IPS-NIHi11 (cell line): ENCODE measurements at regions not wholly inside any gene's neighbourhood (a gene's known extent, or its start where the extent isn't known, plus 50 kb on each side); places are given as distances from the start of the nearest gene placed in this dataset.

Experiments
- DNase-seq: peaks from one replicate; pipeline ENCODE4 v3.0.0; 2012; ENCODE audit warnings: mixed read lengths, low spot score

DNA sequence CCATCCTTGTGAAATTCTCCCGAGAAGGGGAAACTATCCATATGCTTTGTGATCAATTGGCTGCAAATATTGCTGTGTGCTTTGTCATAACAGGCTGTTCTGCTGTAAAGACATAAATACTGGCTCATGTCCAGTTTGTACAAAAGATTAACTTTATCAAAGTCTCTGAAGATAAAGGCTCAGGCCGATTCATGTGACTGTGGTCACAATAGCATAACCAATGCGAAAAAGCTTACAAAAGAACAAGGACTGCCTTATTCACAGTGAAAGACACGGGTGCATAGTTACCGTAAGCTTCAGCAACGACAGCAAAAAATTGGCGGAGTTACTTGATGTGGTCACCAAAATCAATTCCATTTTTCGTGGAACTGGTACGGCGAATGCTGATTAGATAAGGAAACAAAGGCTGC, 173.6 kb upstream of the CHRM3 start:
- DNase-seq, result no peak

DNA sequence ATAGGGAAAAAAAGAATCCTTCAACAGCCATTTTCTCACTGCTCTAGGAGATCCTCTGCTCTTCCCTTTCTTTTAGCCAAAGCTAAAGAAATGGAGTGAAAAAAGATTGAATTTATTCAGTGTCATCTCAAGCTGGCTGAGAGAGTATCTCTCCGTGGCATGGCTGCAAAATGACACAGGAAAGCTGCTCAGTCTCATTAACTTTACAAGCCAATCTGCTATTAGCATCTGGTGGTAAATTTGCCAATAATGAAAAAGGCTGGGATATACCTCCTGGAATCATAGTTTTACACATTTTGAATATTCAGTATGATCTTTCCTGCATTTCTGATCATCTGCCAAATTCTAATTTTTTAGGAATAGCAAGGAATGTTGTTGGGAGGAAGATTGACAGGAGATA, 176.8 kb upstream of the CHRM3 start:
- no peak for DNase-seq

DNA sequence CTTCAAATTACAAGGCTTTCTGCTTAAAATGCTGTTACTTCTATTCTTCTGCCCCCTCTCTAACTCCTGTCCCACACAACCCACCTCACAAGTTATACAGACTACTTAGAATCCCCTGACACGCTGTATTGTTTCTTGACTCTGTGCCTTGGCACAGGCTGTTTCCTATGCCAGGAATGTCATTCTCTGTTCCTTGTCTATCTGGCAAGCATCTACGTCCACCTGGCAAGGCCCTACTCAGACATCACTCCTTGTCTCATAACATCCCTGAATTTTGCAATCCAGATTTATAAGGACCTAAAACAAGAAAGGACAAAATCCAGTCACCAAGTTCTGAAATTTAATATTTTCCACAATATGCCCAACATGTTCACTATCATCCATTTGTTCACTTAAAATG, 182.0 kb upstream of the CHRM3 start:
- DNase-seq, result no peak

DNA sequence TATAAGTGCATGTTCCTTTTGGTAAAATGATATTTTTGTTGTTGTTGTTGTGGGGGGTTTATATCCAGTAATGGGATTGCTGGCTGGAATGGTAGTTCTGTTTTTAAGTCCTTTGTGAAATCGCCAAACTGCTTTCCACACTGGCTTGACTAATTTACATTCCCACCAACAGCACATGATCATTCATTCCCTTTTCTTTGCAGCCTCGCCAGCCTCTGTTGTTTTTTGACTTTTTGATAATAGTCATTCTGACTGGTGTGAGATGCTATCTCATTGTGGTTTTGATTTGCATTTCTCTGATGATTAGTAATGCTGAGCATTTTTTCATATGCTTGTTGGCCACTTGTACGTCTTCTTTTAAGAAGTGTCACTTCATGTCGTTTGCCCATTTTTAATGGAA, 188.5 kb upstream of the CHRM3 start:
- DNase-seq, result no peak

DNA sequence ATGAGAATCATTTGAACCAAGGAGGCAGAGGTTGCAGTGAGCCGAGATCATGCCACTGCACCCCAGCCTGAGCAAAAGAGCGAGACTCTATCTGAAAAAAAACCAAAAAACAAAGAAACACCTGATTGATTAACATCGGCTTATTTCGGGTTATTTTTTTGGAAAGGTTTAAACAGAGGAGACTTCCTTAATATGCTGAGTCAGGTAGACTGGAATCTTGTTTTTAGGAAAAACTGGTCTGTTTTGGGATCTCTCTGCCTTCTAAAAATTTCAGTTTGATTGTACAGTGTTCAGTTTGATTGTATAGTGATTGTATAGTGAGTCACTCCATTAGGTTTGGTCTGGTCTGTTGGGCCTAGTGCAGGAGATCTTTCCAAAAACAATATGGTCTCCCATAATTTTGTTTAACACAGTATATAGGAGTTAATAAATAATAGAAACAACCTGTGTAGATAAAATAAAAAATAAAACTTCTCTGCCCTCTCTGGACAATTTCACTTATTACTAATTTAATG, 196.3 kb upstream of the CHRM3 start:
- DNase-seq, result no peak

DNA sequence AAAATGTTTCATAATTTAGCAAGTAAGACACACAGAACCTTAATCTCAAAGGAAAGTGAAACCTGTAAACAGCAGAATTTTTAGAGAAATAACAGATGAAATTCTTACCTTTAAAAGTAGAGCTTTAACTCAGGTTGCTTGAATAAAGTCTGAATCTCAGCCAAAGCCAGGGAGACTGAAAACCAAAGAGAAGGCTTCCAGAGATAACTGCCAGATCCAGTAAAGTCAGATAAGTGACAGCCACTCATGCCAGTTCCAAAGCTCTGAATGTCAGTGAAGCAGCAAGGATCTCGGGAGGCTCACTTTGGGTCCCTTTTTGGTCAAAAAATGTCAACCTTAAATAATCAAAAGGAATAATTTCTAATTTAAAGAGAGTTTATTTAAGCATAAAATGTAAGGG, 199.9 kb upstream of the CHRM3 start:
- DNase-seq, result no peak

DNA sequence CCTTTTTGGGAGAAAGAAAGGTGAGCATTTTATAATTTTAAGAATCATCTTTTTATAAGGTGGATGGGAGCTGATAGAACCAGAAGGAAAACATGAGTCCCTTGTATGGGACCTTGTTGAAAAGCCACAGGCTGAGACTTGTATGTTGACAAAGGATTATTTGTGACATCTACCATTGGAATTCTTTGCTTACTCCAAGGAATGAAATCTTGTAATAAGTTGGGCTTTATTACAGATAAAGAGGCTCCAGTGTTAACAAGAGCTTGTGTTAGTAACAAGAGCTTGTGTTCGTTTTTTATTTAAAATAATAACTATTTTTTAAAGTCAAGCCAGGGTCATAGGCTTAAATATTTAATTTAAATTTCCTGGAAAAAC, 201.1 kb upstream of the CHRM3 start:
- DNase-seq, result no peak

DNA sequence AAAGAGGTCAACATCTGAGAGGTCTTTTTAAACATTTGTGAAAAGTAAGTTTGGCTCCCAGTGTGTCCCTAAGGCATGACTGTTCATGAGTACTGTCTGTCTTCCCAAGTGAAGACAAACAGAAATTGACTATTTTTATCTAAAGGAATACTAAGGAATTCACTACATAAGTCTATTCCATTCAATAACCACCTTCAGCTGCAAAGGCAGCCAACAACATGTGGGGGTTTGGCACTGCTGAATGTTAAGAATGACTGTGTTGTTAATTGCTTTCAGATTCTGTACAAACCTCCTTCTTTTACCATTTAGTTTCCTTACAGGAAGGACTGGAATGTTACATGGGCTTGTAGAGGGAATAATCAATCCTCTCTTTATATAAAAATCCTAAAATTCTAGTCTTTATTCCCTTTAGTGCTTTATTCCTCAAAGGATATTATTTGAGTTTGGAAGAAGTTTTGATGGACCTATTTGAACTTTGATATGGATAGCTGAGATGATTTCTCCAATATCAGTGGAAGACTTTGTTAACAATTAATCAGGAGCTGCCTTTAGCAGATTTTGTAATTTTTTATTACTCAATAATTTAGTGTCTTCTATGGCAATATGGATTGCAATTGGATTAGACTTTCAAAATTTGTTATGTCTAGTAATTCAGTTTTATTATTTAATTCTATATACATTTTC, 201.7 kb upstream of the CHRM3 start:
- no peak for DNase-seq

DNA sequence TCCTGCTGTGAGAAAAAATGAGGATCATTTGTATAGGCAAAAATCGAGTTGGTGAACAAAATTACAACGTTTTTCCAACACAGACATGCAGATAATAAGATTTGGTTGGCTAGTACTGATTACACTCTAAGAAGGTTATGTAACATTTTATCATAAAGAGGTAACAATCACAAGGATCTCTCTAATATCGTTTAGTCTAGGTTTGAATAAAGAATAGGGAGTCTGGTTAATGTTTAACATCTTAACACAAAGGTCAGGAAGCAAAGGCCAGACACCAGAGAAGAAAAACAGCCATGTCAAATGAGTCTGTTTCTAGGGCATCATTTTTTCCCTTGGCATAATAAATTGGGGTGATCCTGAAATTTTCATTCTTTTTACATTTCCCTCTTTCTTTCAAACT, 207.4 kb upstream of the CHRM3 start:
- DNase-seq, result no peak

DNA sequence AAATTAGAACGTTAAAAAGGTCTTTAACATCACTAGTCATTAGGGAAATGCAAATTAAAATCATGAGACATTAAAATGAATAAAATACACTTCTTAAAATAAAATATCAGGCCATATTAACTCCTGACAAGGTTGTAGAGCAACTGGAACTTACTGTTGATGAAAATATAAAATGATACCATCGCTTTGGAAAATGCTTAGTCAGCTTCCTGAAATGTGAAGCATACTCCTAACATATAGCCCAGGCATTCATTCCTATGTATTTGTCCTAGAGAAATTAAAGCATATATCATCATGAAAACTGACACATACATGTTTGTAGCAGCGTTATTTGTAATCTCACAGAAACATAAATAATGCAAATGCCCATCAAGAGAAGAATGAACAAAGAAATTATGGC, 211.5 kb upstream of the CHRM3 start:
- no peak for DNase-seq

DNA sequence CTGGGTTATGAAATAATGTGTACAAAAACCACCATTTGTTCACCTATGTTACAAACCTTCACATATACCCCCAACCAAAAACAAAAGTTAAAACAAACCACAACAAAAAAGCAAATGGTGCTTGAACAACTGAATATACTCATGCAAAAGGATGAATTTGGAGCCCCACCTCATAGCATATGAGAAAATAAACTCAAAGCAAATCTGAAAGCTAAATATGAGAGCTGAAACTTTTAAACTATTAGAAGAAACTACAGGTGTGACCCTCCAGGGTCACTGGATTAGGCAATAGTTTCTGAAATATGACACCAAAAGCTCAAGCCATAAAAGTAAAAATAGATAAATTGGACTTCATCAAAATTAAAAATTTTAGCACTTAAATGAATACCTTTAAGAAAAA, 215.5 kb upstream of the CHRM3 start:
- DNase-seq, result no peak

DNA sequence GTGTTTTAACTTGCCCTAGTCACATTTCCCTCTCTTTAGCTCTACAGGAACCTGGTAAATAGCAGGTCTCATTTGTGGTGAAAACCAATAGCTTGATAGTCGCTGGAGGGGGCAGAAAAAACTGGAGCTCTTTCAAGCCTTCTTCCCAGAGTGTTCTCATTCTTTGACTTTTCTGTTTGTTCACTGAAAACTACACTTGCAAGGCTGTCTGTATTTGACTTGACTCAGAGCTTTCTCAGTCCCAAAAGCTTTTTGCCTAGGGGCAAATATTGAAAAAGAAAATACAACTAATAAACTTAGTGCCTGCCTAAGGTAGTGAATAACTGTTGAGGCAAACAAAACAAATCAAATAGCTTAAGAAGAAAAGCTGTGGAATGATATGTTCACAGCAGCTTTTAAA, 217.1 kb upstream of the CHRM3 start:
- no peak for DNase-seq

DNA sequence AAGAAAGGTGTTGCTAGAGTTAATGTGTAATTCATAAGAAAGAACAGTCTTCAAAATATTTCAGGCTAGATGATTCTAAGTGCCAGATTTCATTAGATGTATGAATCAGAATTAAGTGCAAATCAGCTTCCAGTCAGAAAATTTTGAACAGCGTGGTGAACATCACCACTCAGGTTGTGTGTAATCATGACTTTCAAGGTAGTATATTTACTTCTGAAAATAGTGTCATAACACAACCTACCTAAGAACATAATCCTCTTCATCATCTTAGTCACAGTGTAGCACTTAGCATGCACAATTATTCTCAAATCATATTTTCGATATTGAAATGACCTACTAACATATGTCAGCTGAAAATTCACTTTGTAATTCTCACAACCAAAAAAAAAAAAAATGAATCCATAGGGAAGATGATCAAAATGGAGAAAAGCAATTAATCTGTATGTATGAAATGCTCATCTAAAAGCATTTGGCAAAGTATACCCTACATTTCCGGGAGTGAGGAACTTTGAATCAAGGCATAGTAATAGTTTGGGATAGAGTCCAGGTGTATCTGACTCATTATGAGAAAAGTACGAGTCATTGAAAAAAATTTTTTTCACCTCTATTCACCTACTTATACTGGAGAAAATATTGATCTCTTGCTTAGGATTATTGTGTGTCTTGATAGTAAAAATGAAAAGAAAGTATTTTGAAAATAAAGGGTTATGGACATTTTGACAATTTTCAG, 221.8 kb upstream of the CHRM3 start:
- DNase-seq, result no peak

DNA sequence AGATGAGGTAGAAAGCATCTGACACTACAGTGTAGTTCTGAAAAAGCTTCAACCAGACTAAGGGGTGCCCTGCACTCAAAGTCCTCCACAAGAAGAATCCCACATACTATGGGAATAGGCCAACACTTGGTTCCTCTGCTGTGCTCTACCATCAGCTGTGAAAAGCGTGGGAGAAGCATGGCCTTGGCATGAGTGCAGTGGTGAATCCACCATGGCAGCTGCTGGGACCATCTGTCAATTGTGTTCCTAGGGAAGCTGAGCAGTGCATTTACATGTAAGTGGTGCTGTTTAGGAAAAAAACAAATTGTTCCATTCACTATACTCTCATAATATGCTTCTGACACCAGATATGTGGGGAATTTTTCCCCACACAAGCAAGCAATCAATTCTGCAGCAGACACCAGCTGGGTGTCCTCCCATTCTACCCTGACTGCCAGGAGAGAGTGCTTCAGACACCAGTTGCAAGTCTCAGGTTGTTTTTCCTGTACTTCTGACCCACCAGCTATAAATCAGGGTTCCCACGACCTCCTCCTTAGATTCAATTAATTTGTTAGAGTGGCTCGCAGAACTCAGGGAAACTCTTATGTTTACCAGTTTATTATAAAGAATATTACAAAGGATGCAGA, 230.8 kb upstream of the CHRM3 start:
- no peak for DNase-seq

DNA sequence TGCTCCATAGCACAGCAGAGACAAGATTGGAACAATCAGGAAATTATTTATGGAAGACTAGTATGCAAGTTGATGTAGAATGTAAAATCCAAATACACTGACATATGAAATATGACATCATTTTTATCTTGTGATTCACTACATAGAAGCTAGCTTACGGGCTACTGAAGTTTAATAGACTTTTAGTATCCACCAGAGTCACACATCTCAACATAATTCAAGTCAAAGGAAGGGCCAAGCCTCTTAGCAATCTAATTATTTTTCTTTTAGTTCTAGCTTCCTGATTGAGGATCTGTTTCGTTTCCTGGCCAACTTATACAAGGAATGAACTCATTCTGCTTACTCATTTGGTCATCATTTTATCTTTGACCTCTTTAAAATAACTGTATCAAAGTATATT, 234.4 kb upstream of the CHRM3 start:
- DNase-seq, result no peak

DNA sequence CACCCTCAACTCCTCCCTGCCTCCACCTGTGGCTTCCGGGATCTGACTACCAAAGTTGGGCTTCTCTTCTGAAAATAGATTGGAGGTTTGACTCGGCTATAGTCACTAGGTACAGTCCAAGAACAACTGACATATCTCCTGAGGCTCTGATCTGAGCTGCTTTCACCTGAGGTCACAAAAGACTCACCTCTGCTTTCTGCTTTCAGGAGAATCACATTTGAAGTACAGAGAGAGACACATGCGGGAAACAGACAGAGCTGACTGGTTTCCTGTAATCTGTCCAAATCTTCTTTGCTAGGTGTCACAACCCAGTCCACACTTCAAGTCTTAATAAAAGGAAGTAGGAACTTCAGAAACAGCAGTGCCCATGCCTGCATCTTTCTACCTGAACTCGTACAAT, 245.4 kb upstream of the CHRM3 start:
- no peak for DNase-seq

DNA sequence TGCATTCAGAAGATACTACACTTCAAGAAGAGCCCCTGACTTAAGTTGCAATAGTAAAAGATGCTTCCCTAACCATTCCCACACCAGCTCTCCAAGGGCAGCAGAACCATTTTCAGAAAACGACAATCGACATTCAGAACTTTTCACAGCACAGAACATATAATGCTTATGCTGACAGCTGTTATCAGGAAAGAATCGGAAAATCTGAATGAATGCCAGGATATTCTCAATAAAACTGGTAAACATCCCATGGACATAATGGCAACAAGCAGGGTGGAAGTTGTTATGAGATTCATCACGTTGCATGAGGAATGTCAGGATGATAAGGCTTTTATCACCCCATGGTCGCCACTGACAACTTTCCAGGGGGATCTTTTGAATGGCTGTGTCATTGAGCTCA, 246.6 kb upstream of the CHRM3 start:
- no peak for DNase-seq

DNA sequence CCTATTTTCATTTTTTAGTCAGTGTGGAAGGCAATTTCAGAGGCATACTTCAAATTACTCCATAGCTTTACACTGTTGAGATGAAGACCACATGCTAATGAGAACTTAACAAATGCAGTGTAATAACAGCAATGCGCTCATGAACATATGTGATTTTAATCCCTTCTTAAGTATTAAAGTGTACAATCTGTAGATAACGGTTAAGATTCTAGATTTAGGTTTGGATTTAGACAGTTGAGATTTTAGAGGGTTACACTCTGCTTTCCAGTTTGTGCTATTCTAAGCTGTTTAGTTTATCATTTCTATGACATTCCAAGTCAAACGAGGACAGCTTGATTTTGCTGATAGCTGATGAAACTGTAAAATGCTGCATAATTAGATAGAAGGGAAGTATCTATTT, 257.8 kb upstream of the CHRM3 start:
- no peak for DNase-seq

DNA sequence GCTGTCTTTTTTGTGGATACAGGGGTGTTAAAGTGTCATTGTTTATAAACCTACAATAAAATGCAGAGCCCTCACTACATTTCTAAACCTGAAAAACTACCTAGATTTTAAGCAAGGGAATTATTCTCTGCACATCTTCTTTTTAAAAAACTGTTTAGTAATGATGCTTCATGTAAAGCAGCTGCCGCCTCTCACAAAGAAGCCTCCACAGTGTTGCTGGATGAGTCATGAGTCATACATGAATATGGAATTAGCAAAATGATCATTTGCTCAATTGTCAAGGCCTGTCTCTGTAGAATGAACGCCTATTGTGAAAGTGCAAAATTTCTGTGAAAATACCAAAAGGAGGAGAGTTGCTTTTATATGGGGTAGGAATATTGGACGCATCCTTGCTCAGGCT, 259.5 kb upstream of the CHRM3 start:
- no peak for DNase-seq

DNA sequence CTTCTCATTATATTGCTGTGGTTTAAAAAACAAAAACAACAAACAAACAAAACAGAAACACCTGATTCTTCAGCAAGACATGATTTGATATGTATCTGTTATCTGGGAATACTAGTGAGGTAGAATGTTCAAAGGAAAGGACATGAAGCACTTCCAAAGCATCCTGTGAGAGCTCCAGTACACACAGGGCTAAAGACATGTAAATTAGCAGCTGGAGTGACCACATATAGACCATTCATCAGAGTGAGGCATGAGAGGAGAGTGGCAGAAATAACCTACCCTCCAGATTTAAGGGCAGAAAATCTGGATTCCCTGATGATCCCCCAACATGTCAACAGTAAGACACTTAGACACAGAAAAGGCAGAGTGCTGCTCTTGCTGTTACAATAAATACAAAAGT, 260.5 kb upstream of the CHRM3 start:
- peak; percentile 12 for DNase-seq

DNA sequence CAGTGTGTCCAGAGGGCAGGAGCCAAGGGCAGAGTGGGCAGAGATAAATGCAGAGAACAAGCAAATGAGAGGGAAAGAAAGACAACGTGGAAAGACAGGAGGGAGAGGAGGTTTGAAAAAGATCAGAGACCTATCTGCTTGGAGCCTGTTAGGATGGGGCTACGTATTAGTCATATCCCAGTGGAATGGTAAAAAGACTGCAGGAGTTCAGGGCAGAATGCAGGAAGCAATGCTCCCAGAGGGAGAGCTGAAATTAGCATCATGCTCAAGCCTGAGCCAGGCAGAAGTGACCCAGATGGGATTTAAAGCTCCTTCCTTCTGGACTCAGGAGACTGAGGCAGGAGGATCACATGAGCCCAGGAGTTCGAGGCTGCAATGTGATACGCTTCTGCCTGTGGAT, 261.3 kb upstream of the CHRM3 start:
- peak; percentile 30 for DNase-seq

DNA sequence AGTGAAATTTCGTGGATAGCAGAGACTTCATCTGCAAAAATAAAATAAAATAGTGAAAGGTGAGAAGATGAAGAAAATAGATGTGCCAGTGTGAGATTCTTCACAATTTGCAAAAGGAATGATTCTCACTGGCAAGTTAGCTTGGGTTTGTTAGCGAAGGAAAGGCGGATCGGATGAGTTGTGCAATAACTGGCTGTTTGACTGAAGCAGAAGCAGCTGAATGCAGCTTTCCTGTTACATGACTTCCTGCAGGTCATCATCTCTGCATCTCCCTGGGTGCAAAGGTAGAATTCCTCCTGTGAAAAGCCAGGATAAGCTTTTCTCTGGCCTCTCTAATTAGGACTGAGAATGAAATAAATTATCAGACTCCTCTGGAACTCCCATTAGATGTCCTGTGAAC, 263.1 kb upstream of the CHRM3 start:
- no peak for DNase-seq

DNA sequence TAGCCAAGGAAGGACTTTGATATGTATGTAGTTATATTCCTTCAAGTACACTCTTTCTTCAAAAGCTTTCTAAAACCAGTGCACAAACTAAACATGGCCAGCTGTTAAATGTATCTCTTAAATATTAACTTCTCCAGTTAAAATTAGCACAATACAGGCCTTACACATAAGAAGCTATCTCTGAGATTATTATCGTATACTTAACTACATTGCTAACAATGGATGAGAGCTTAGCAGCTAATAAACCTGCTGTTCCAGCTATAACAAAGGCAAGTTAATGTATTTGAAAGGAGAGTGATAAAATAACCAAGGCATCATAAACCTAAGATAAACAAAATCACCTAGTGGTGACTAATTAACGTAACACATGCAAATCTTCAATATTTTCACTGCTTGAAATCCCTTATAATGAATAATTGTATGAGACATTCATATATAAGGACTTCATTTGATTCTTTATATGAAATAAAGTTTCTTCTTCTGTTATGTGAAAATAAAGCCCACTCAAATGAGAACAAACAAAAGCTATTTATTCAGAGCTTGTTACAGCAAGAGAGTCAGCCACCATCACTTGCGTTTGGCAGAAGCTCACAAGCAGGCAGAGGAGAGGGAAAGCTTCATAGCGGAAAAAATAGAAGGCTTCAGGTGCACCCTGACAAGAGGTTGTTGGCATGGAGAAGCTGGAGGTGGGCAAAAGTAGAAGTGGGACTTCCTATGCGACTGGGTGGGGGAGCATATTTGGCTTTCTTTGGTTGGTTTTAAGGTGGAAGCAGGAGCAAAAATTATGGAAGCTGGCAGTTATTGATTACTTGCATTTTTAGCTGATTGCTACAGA, 274.1 kb upstream of the CHRM3 start:
- no peak for DNase-seq
